Fibroblast of lung (primary cell): ENCODE measurements at regions not wholly inside any gene's neighbourhood (a gene's known extent, or its start where the extent isn't known, plus 50 kb on each side); places are given as distances from the start of the nearest gene placed in this dataset.

Experiments used
- EZH2 ChIP-seq: IDR thresholded peaks from 2 replicates; pipeline ENCODE4 v1.5.1; 2012; ENCODE audit warnings: low read length, control low read depth, mild to moderate bottlenecking; ENCODE audit errors: missing control alignments
- TF ChIP-seq, protein P1 (sequence below), 2 donors: IDR thresholded peaks in 1 of 2; conservative IDR thresholded peaks in 1 of 2; 1 replicate in 1 of 2; 2 replicates in 1 of 2; pipeline ENCODE4 v1.5.1; 2011 to 2012; ENCODE audit warnings: low read length in 2 of 2, control low read depth in 1 of 2, inconsistent platforms in 1 of 2, low read depth in 1 of 2, mild to moderate bottlenecking in 1 of 2

- TF ChIP-seq EZH2, result no peak
- TF ChIP-seq, protein P1, sequence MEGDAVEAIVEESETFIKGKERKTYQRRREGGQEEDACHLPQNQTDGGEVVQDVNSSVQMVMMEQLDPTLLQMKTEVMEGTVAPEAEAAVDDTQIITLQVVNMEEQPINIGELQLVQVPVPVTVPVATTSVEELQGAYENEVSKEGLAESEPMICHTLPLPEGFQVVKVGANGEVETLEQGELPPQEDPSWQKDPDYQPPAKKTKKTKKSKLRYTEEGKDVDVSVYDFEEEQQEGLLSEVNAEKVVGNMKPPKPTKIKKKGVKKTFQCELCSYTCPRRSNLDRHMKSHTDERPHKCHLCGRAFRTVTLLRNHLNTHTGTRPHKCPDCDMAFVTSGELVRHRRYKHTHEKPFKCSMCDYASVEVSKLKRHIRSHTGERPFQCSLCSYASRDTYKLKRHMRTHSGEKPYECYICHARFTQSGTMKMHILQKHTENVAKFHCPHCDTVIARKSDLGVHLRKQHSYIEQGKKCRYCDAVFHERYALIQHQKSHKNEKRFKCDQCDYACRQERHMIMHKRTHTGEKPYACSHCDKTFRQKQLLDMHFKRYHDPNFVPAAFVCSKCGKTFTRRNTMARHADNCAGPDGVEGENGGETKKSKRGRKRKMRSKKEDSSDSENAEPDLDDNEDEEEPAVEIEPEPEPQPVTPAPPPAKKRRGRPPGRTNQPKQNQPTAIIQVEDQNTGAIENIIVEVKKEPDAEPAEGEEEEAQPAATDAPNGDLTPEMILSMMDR (conservative IDR thresholded peaks at IDR 0.05 in 1 of 2, IDR thresholded peaks at IDR 0.05 in 1 of 2; ENCODE audit: low read depth in 1 of 2, low read length in 2 of 2), result no peak
Observed at GRCh38 chr18:22063102-22063501, 106.3 kb upstream of the GATA6 start.
